MM.1S (cell line): ENCODE measurements at regions not wholly inside any gene's neighbourhood (a gene's known extent, or its start where the extent isn't known, plus 50 kb on each side); places are given as distances from the start of the nearest gene placed in this dataset.

ENCODE experiments used
- CTCF ChIP-seq: fragments of 300-600 bp; sonication (generic); IDR thresholded peaks from 2 replicates; pipeline ENCODE4 v1.5.1; 2016; ENCODE audit warnings: antibody characterized with exemption, low read length, mixed read lengths
- EZH2 ChIP-seq: fragments of 300-600 bp; sonication (generic); optimal IDR thresholded peaks from 2 replicates; pipeline ENCODE3; 2017; ENCODE audit warnings: low read depth, mild to moderate bottlenecking, antibody characterized with exemption, low read length, mixed read lengths
- EZH2phosphoT487 ChIP-seq: fragments of 300-600 bp; sonication (generic); IDR thresholded peaks from 2 replicates; pipeline ENCODE4 v1.6.1; 2018; ENCODE audit warnings: antibody characterized with exemption, low read length

DNA sequence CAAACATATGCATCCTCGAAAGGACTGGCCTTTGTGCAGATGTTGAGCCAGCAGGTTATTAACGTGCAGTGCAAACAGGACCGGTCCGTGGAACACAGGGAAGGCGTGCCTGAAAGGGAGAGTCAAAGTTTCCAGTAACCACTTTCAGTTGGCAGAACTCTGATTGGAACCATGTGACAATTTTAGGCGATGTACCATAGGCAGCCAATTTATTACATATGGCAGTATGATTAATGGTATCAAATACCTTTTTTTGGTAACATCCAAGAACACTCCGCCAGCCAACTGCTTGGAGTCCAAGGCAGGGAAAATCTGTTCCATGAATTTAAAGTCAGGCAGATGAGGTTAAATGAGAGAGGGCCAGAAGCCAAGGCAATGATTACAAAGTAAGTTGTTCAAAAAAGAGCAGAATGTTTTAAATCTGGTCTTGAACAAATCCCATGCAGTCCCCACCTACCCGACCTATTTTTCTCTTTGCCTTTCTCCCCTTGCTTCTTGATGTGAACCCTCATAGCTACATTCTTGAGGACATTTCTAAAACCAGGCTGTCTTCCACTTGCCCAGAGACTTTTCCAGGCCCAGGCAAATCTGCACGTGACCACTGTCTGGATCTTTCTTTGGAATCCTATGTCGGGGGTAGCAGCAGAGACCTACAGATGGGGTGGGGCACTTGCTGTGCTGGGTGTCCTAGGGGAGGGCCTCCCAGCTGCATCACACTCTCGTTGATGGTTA lies 351.7 kb downstream of the HRH4 start:
- TF ChIP-seq EZH2phosphoT487: no peak
- TF ChIP-seq CTCF: no peak
- no peak for TF ChIP-seq EZH2
